ENCODE measurements at regions not wholly inside any gene's neighbourhood (a gene's known extent, or its start where the extent isn't known, plus 50 kb on each side); places are given as distances from the start of the nearest gene placed in this dataset.

GRCh38 chr5:109588281-109589035 lies 101.3 kb upstream of the MAN2A1 start:
- intact Hi-C loops (cut with DNase I): no loop called here
- DNase-seq: no peak
- no peaks in the 10 kb centered on the region for H3K9me3 ChIP-seq
- no peaks in the 10 kb centered on the region for H3K4me1 ChIP-seq
- no peak overlapping the region for H3K27ac ChIP-seq
- TF ChIP-seq POLR2AphosphoS5 (IDR thresholded peaks at IDR 0.05): no peak
- TF ChIP-seq CTCF (IDR thresholded peaks at IDR 0.05): no peak
- TF ChIP-seq POLR2A (IDR thresholded peaks at IDR 0.05): no peak
- no peak for TF ChIP-seq EP300 (IDR thresholded peaks at IDR 0.05)
- no peak overlapping the region for H3K4me3 ChIP-seq
- 93% methylated on average over 25 of the region's 25 CpGs for WGBS, 2 donors
- H3K36me3 ChIP-seq: no peaks in the 10 kb centered on the region
- no peaks in the 10 kb centered on the region for H3K27me3 ChIP-seq

GRCh38 chr5:109584986-109585599 lies 104.6 kb upstream of the MAN2A1 start:
- H3K36me3 ChIP-seq: no peaks in the 10 kb centered on the region
- no peaks in the 10 kb centered on the region for H3K4me1 ChIP-seq
- no peaks in the 10 kb centered on the region for H3K27me3 ChIP-seq
- no peak for TF ChIP-seq POLR2A (IDR thresholded peaks at IDR 0.05)
- TF ChIP-seq EP300 (IDR thresholded peaks at IDR 0.05): no peak
- no peak for TF ChIP-seq POLR2AphosphoS5 (IDR thresholded peaks at IDR 0.05)
- no peak for TF ChIP-seq CTCF (IDR thresholded peaks at IDR 0.05)
- no peaks in the 10 kb centered on the region for H3K9me3 ChIP-seq
- H3K4me3 ChIP-seq: no peak overlapping the region
- intact Hi-C loops (cut with DNase I): no loop called here
- DNase-seq: no peak
- H3K27ac ChIP-seq: no peak overlapping the region
- 59 to 66% methylated on average over 4 of the region's 4 CpGs for WGBS, 2 donors

GRCh38 chr5:109580225-109580624 lies 109.5 kb upstream of the MAN2A1 start:
- intact Hi-C loops (cut with DNase I): no loop called here
- 70 to 82% methylated on average over 3 of the region's 3 CpGs for WGBS, 2 donors
- no peak for DNase-seq

GRCh38 chr5:109575506-109575905 lies 114.2 kb upstream of the MAN2A1 start:
- H3K9me3 ChIP-seq: peaks cover 0 to 3% (median 0%) of the 10 kb centered on the region in 4 donors
- H3K27me3 ChIP-seq: no peaks in the 10 kb centered on the region
- H3K36me3 ChIP-seq: no peaks in the 10 kb centered on the region
- intact Hi-C loops (cut with DNase I): no loop called here
- H3K27ac ChIP-seq: no peak overlapping the region
- 87 to 92% methylated on average over 2 of the region's 2 CpGs for WGBS, 2 donors
- no peak overlapping the region for H3K4me3 ChIP-seq
- H3K4me1 ChIP-seq: no peaks in the 10 kb centered on the region
- DNase-seq: no peak
- TF ChIP-seq EP300 (IDR thresholded peaks at IDR 0.05): no peak
- no peak for TF ChIP-seq POLR2A (IDR thresholded peaks at IDR 0.05)
- no peak for TF ChIP-seq POLR2AphosphoS5 (IDR thresholded peaks at IDR 0.05)
- TF ChIP-seq CTCF (IDR thresholded peaks at IDR 0.05): no peak

More at GRCh38 chr5:109580225-109580624, 109.5 kb upstream of the MAN2A1 start:
- TF ChIP-seq EP300 (IDR thresholded peaks at IDR 0.05) (no peak), POLR2A (IDR thresholded peaks at IDR 0.05) (no peak), POLR2AphosphoS5 (IDR thresholded peaks at IDR 0.05) (no peak), CTCF (IDR thresholded peaks at IDR 0.05) (no peak)
- Histone ChIP-seq H3K27ac (no peak overlapping the region), H3K4me1 (no peaks in the 10 kb centered on the region), H3K36me3 (no peaks in the 10 kb centered on the region), H3K9me3 (no peaks in the 10 kb centered on the region), H3K4me3 (no peak overlapping the region), H3K27me3 (no peaks in the 10 kb centered on the region)

Measured in sigmoid colon (tissue), 6 donors.